ENCODE measurements at regions not wholly inside any gene's neighbourhood (a gene's known extent, or its start where the extent isn't known, plus 50 kb on each side); places are given as distances from the start of the nearest gene placed in this dataset.

- TF ChIP-seq CTCF (IDR thresholded peaks at IDR 0.05; ENCODE audit: extremely low read depth in 1 of 2, insufficient read depth in 1 of 2, low read depth in 1 of 2, low read length in 2 of 2), result no peak
- no peak for TF ChIP-seq MYC (IDR thresholded peaks at IDR 0.05; ENCODE audit: low read depth, low read length)
- TF ChIP-seq POLR2A (IDR thresholded peaks at IDR 0.05; ENCODE audit: low read depth, low read length), result no peak
Observed at GRCh38 chr4:19266566-19266965, 985.1 kb upstream of the SLIT2 start.

Measured in endothelial cell of umbilical vein (primary cell).